ENCODE measurements at regions not wholly inside any gene's neighbourhood (a gene's known extent, or its start where the extent isn't known, plus 50 kb on each side); places are given as distances from the start of the nearest gene placed in this dataset.

DNA sequence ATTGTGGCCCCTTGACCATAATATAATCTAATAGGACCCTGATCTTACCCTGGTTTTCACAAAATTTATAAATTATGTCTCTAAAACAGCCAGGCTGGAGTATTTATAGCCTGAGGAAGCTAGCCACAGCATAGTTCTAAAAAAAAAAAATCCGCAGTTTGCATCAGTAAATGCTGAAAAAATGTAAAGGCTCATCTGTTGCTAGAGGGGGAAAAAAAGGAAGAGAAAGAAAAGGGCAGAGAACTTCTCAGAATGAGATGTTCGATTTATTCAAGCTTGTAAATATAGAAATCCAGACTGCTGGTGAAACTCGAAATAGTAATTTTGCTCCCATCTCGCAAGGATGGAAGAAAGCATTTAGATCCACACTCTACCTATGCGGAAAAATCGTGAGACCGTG lies 467.5 kb downstream of the NTRK2 start:
- H3K27ac ChIP-seq (replicated peaks; ENCODE audit: low read length) = no peak overlapping the region
- DNase-seq (ENCODE audit: low spot score) = no peak
- no peaks in the 10 kb centered on the region for H3K79me1 ChIP-seq (ENCODE audit: low read depth, low read length)
- H2AK5ac ChIP-seq (ENCODE audit: low read depth, low read length) = no peak overlapping the region
- H4K91ac ChIP-seq (ENCODE audit: low read depth, low read length, poor library complexity) = no peak overlapping the region
- H3K9me3 ChIP-seq (replicated peaks in 1 of 2; ENCODE audit: control insufficient read depth in 2 of 2, insufficient read depth in 1 of 2, low read depth in 1 of 2, low read length in 2 of 2) = no peaks in the 10 kb centered on the region
- no CpG with 5 or more reads among the region's 7 CpGs for WGBS, 2 donors (ENCODE audit: extremely low coverage in 2 of 2, insufficient read length in 2 of 2, insufficient replicate concordance in 1 of 2)
- H2BK12ac ChIP-seq (ENCODE audit: low read length) = no peak overlapping the region
- no peaks in the 10 kb centered on the region for H3K36me3 ChIP-seq (replicated peaks in 1 of 2; ENCODE audit: control insufficient read depth in 2 of 2, insufficient read depth in 2 of 2, low read length in 2 of 2)
- no peak overlapping the region for H3K4ac ChIP-seq (ENCODE audit: low read length)
- H2BK15ac ChIP-seq (ENCODE audit: low read length) = no peak overlapping the region
- H2BK120ac ChIP-seq (ENCODE audit: low read depth, low read length) = no peak overlapping the region
- H3K4me1 ChIP-seq (ENCODE audit: control insufficient read depth in 2 of 2, insufficient read depth in 1 of 2, low read depth in 1 of 2, low read length in 2 of 2) = no peaks in the 10 kb centered on the region
- no peak overlapping the region for H3K14ac ChIP-seq (ENCODE audit: low read length)
- no peak overlapping the region for H2BK5ac ChIP-seq (ENCODE audit: low read length)
- H3K4me3 ChIP-seq (ENCODE audit: low read length in 2 of 2) = no peak overlapping the region
- H3K18ac ChIP-seq (ENCODE audit: low read length) = no peak overlapping the region
- no peak overlapping the region for H2AFZ ChIP-seq (ENCODE audit: low read length)
- H3K9ac ChIP-seq (ENCODE audit: low read depth, low read length, poor library complexity) = no peak overlapping the region
- no peak overlapping the region for H3K4me2 ChIP-seq (ENCODE audit: insufficient read depth, low read length, poor library complexity, severe bottlenecking)
- no peak overlapping the region for H4K8ac ChIP-seq (ENCODE audit: low read depth, low read length)
- H3K23ac ChIP-seq (ENCODE audit: low read depth, low read length, poor library complexity) = no peak overlapping the region
- no peaks in the 10 kb centered on the region for H3K27me3 ChIP-seq (ENCODE audit: control insufficient read depth in 3 of 3, insufficient read depth in 3 of 3, low read depth in 1 of 3, low read length in 3 of 3)

- Histone ChIP-seq H3K4ac (ENCODE audit: low read length) (no peak overlapping the region), H2AFZ (ENCODE audit: low read length) (no peak overlapping the region), H4K8ac (ENCODE audit: low read depth, low read length) (no peak overlapping the region), H2BK15ac (ENCODE audit: low read length) (no peak overlapping the region), H3K18ac (ENCODE audit: low read length) (no peak overlapping the region), H3K9ac (ENCODE audit: low read depth, low read length, poor library complexity) (no peak overlapping the region), H3K14ac (ENCODE audit: low read length) (no peak overlapping the region), H2BK5ac (ENCODE audit: low read length) (no peak overlapping the region), H3K9me3 (replicated peaks in 1 of 2; ENCODE audit: control insufficient read depth in 2 of 2, insufficient read depth in 1 of 2, low read depth in 1 of 2, low read length in 2 of 2) (no peaks in the 10 kb centered on the region), H3K4me1 (ENCODE audit: control insufficient read depth in 2 of 2, insufficient read depth in 1 of 2, low read depth in 1 of 2, low read length in 2 of 2) (no peaks in the 10 kb centered on the region), H3K79me1 (ENCODE audit: low read depth, low read length) (no peaks in the 10 kb centered on the region), H3K4me2 (ENCODE audit: insufficient read depth, low read length, poor library complexity, severe bottlenecking) (no peak overlapping the region), H2AK5ac (ENCODE audit: low read depth, low read length) (no peak overlapping the region), H3K27me3 (ENCODE audit: control insufficient read depth in 3 of 3, insufficient read depth in 3 of 3, low read depth in 1 of 3, low read length in 3 of 3) (no peaks in the 10 kb centered on the region), H3K36me3 (replicated peaks in 1 of 2; ENCODE audit: control insufficient read depth in 2 of 2, insufficient read depth in 2 of 2, low read length in 2 of 2) (no peaks in the 10 kb centered on the region), H2BK120ac (ENCODE audit: low read depth, low read length) (no peak overlapping the region), H4K91ac (ENCODE audit: low read depth, low read length, poor library complexity) (no peak overlapping the region), H3K27ac (replicated peaks; ENCODE audit: low read length) (no peak overlapping the region), H3K4me3 (ENCODE audit: low read length in 2 of 2) (no peak overlapping the region), H3K23ac (ENCODE audit: low read depth, low read length, poor library complexity) (no peak overlapping the region), H2BK12ac (ENCODE audit: low read length) (no peak overlapping the region)
- no peak for DNase-seq (ENCODE audit: low spot score)
Observed at GRCh38 chr9:85136507-85136906, 467.0 kb downstream of the NTRK2 start.

DNA sequence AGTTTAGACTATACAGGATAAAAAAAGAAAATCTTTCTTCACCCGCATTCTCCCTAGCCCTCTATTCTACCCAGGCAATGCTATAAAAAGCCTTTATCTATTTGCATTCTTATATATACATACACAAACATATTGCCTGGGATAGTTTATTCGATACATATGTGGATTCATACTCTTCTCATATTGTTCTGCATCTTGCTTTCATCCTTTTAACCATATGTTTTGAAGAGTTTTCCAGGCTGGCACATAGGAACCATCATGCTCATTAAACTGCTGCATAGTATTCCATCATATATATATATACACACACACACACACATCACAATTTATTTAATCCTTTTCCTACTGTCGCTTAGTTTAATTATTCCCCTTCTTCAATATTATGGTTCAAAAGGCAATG lies 461.2 kb downstream of the NTRK2 start:
- Histone ChIP-seq H3K4ac (ENCODE audit: low read length) (no peak overlapping the region), H4K91ac (ENCODE audit: low read depth, low read length, poor library complexity) (no peak overlapping the region), H3K27me3 (ENCODE audit: control insufficient read depth in 3 of 3, insufficient read depth in 3 of 3, low read depth in 1 of 3, low read length in 3 of 3) (no peaks in the 10 kb centered on the region), H3K27ac (replicated peaks; ENCODE audit: low read length) (no peak overlapping the region), H2BK15ac (ENCODE audit: low read length) (no peak overlapping the region), H3K4me1 (ENCODE audit: control insufficient read depth in 2 of 2, insufficient read depth in 1 of 2, low read depth in 1 of 2, low read length in 2 of 2) (no peaks in the 10 kb centered on the region), H2BK120ac (ENCODE audit: low read depth, low read length) (no peak overlapping the region), H3K79me1 (ENCODE audit: low read depth, low read length) (no peaks in the 10 kb centered on the region), H2BK12ac (ENCODE audit: low read length) (no peak overlapping the region), H2AK5ac (ENCODE audit: low read depth, low read length) (no peak overlapping the region), H3K36me3 (replicated peaks in 1 of 2; ENCODE audit: control insufficient read depth in 2 of 2, insufficient read depth in 2 of 2, low read length in 2 of 2) (no peaks in the 10 kb centered on the region), H3K23ac (ENCODE audit: low read depth, low read length, poor library complexity) (no peak overlapping the region), H3K14ac (ENCODE audit: low read length) (no peak overlapping the region), H2AFZ (ENCODE audit: low read length) (no peak overlapping the region), H3K4me3 (ENCODE audit: low read length in 2 of 2) (no peak overlapping the region), H3K18ac (ENCODE audit: low read length) (no peak overlapping the region), H4K8ac (ENCODE audit: low read depth, low read length) (no peak overlapping the region), H3K9me3 (replicated peaks in 1 of 2; ENCODE audit: control insufficient read depth in 2 of 2, insufficient read depth in 1 of 2, low read depth in 1 of 2, low read length in 2 of 2) (no peaks in the 10 kb centered on the region), H3K4me2 (ENCODE audit: insufficient read depth, low read length, poor library complexity, severe bottlenecking) (no peak overlapping the region), H3K9ac (ENCODE audit: low read depth, low read length, poor library complexity) (no peak overlapping the region), H2BK5ac (ENCODE audit: low read length) (no peak overlapping the region)
- 100% methylated on average over 1 of the region's 3 CpGs; no CpG with 5 or more reads in 1 of the 2 donors for WGBS, 2 donors (ENCODE audit: extremely low coverage in 2 of 2, insufficient read length in 2 of 2, insufficient replicate concordance in 1 of 2)
- DNase-seq (ENCODE audit: low spot score) = no peak

- no peaks in the 10 kb centered on the region for H3K36me3 ChIP-seq (replicated peaks in 1 of 2; ENCODE audit: control insufficient read depth in 2 of 2, insufficient read depth in 2 of 2, low read length in 2 of 2)
- H2BK120ac ChIP-seq (ENCODE audit: low read depth, low read length) = no peak overlapping the region
- no peak overlapping the region for H2AFZ ChIP-seq (ENCODE audit: low read length)
- no peaks in the 10 kb centered on the region for H3K9me3 ChIP-seq (replicated peaks in 1 of 2; ENCODE audit: control insufficient read depth in 2 of 2, insufficient read depth in 1 of 2, low read depth in 1 of 2, low read length in 2 of 2)
- H3K4me3 ChIP-seq (ENCODE audit: low read length in 2 of 2) = no peak overlapping the region
- no peak overlapping the region for H2BK12ac ChIP-seq (ENCODE audit: low read length)
- H4K8ac ChIP-seq (ENCODE audit: low read depth, low read length) = no peak overlapping the region
- H3K9ac ChIP-seq (ENCODE audit: low read depth, low read length, poor library complexity) = no peak overlapping the region
- no peak overlapping the region for H3K4me2 ChIP-seq (ENCODE audit: insufficient read depth, low read length, poor library complexity, severe bottlenecking)
- no peak overlapping the region for H3K4ac ChIP-seq (ENCODE audit: low read length)
- no peak overlapping the region for H3K14ac ChIP-seq (ENCODE audit: low read length)
- no peaks in the 10 kb centered on the region for H3K4me1 ChIP-seq (ENCODE audit: control insufficient read depth in 2 of 2, insufficient read depth in 1 of 2, low read depth in 1 of 2, low read length in 2 of 2)
- H3K27me3 ChIP-seq (ENCODE audit: control insufficient read depth in 3 of 3, insufficient read depth in 3 of 3, low read depth in 1 of 3, low read length in 3 of 3) = no peaks in the 10 kb centered on the region
- WGBS, 2 donors (ENCODE audit: extremely low coverage in 2 of 2, insufficient read length in 2 of 2, insufficient replicate concordance in 1 of 2) = no CpG with 5 or more reads among the region's 2 CpGs
- H3K23ac ChIP-seq (ENCODE audit: low read depth, low read length, poor library complexity) = no peak overlapping the region
- H3K79me1 ChIP-seq (ENCODE audit: low read depth, low read length) = no peaks in the 10 kb centered on the region
- no peak overlapping the region for H3K27ac ChIP-seq (replicated peaks; ENCODE audit: low read length)
- DNase-seq (ENCODE audit: low spot score) = no peak
- no peak overlapping the region for H2BK15ac ChIP-seq (ENCODE audit: low read length)
- no peak overlapping the region for H2AK5ac ChIP-seq (ENCODE audit: low read depth, low read length)
- no peak overlapping the region for H4K91ac ChIP-seq (ENCODE audit: low read depth, low read length, poor library complexity)
- H2BK5ac ChIP-seq (ENCODE audit: low read length) = no peak overlapping the region
- H3K18ac ChIP-seq (ENCODE audit: low read length) = no peak overlapping the region
Observed at GRCh38 chr9:85130260-85130659, 460.7 kb downstream of the NTRK2 start.

Measured in neuronal stem cell (in vitro differentiated cells).